Pancreas (tissue), 10 donors: ENCODE measurements at regions not wholly inside any gene's neighbourhood (a gene's known extent, or its start where the extent isn't known, plus 50 kb on each side); places are given as distances from the start of the nearest gene placed in this dataset.

Experiments used
- ATAC-seq, 4 donors: fragments of 200-7000 bp; cut with Tn5 transposase; one replicate each; pipeline versions ENCODE4 v1.8.0 to v1.9.1; 2020; ENCODE audit warnings: mild to moderate bottlenecking in 4 of 4, moderate library complexity in 4 of 4
- DNase-seq, 6 donors: peaks; one replicate each; pipeline ENCODE4 v3.0.0-alpha.2; 2020
- FAIRE-seq: peaks from 2 replicates; lab custom pipeline; 2012; peaks lifted over from hg19 to GRCh38; lab: Jason Lieb, UNC
- H3K27ac ChIP-seq, 4 donors: fragments of 200-600 bp; sonication (generic); 1 replicate in 3 of 4; 2 replicates in 1 of 4; pipeline versions ENCODE4 v1.5.0 to v1.8.0; 2020
- H3K27me3 ChIP-seq, 4 donors: fragments of 200-600 bp; one replicate each; pipeline ENCODE4 v1.8.0; 2021
- H3K36me3 ChIP-seq, 3 donors: fragments of 200-600 bp; sonication (generic) in 1 of 3; one replicate each; pipeline versions ENCODE4 v1.5.0 to v1.8.0; 2020 to 2021
- H3K4me1 ChIP-seq, 3 donors: fragments of 200-600 bp; one replicate each; pipeline ENCODE4 v1.8.0; 2021
- H3K4me3 ChIP-seq, 4 donors: fragments of 200-600 bp; sonication (generic) in 2 of 4; one replicate each; pipeline versions ENCODE4 v1.5.0 to v1.8.0; 2020 to 2021
- H3K9me3 ChIP-seq, 4 donors: fragments of 200-600 bp; one replicate each; pipeline ENCODE4 v1.8.0; 2021
- WGBS, 2 donors: extraction: QIAGEN DNeasy Blood & Tissue Kit; methylation state at CpG; one replicate each; pipeline ENCODE4 v1.1.7; 2013; 5-methylcytosine and 5-hydroxymethylcytosine counted together
- intact Hi-C, 3 donors: fragments of 100-400 bp; cut with DNase I; formaldehyde crosslinking; loops; one replicate each; pipeline versions ENCODE4 v1.11.1 to v1.14.2; 2022
- TF ChIP-seq, protein P1 (sequence below), 4 donors: fragments of 200-600 bp; sonication (generic) in 3 of 4; IDR thresholded peaks; one replicate each; pipeline versions ENCODE4 v1.5.0 to v1.8.0; 2021; ENCODE audit warnings: antibody characterized with exemption in 4 of 4
- donor health status: healthy with polysubstance abuse.
- donor health status: DM: no; HTN: no; CAD: no; lungs with moderate emphysema.
- donor health status: DM: no; HTN: no; CAD: no.
- donor health status: control.
- donor health status: control.
- donor health status: Bipolar disorder and iron deficiency.
- donor health status: DM: yes; HTN: yes; CAD: no.
- donor health status: DM: no; HTN: no; CAD: no.
- donor health status: DM: no; HTN: no; CAD: no.
- donor health status: DM: yes; HTN: yes; CAD: no.

DNA sequence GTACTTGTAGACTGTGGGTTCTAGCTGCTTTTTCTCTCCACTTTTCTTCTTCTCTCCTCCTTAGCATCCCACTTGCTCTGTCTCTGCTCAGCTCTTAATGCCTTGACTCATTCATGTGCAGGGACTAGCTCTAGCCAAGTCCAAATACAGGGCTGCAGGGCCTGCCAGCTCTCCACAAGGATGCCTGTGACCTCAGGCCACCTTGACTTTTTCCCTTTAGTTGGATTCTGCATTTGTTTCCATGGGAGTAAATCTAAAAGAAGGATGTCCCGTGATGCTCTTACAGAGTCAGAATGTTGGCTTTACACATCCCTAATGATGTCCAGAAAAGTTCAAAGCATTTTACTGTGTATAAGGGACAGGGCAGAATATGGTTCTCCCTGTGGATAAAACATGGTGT, 101.8 kb upstream of the PREP start:
- no peaks in the 10 kb centered on the region for H3K4me1 ChIP-seq
- TF ChIP-seq, protein P1, sequence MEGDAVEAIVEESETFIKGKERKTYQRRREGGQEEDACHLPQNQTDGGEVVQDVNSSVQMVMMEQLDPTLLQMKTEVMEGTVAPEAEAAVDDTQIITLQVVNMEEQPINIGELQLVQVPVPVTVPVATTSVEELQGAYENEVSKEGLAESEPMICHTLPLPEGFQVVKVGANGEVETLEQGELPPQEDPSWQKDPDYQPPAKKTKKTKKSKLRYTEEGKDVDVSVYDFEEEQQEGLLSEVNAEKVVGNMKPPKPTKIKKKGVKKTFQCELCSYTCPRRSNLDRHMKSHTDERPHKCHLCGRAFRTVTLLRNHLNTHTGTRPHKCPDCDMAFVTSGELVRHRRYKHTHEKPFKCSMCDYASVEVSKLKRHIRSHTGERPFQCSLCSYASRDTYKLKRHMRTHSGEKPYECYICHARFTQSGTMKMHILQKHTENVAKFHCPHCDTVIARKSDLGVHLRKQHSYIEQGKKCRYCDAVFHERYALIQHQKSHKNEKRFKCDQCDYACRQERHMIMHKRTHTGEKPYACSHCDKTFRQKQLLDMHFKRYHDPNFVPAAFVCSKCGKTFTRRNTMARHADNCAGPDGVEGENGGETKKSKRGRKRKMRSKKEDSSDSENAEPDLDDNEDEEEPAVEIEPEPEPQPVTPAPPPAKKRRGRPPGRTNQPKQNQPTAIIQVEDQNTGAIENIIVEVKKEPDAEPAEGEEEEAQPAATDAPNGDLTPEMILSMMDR (IDR thresholded peaks at IDR 0.05): no peak
- FAIRE-seq (no peak), DNase-seq (no peak), ATAC-seq (peak in 1 of 4 donors; percentile 19)
- no peaks in the 10 kb centered on the region for H3K36me3 ChIP-seq
- no peak overlapping the region for H3K4me3 ChIP-seq
- no peak overlapping the region for H3K27ac ChIP-seq
- no peaks in the 10 kb centered on the region for H3K9me3 ChIP-seq
- WGBS, 2 donors: 77 to 91% methylated on average over 1 of the region's 1 CpG
- intact Hi-C loops: no loop called here
- H3K27me3 ChIP-seq: no peaks in the 10 kb centered on the region

DNA sequence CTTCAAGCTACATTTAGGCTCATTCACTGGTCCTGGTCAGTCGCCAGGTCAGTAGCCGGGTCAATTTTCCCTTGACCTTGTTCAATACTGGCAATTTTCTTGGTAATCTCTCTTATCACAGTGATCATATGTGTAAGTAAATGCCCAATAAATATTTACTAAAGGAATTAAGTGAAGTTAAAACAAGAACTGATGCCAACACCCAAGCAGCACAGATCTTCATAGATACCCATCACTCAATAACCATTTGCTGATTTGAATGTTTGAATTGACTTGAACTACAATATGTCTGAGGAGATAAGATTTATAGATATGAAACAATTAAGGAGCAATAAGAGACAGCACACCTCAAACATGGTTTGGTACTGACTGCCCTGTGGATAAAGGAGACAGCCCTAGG, 100.8 kb upstream of the PREP start:
- no peak for DNase-seq
- intact Hi-C loops: no loop called here
- no peak overlapping the region for H3K27ac ChIP-seq
- H3K4me3 ChIP-seq: no peak overlapping the region
- no peak for FAIRE-seq
- TF ChIP-seq, protein P1 (IDR thresholded peaks at IDR 0.05): no peak
- no peaks in the 10 kb centered on the region for H3K36me3 ChIP-seq
- WGBS, 2 donors: 71 to 85% methylated on average over 2 of the region's 2 CpGs
- ATAC-seq: no peak
- no peaks in the 10 kb centered on the region for H3K9me3 ChIP-seq
- H3K4me1 ChIP-seq: no peaks in the 10 kb centered on the region
- H3K27me3 ChIP-seq: no peaks in the 10 kb centered on the region

DNA sequence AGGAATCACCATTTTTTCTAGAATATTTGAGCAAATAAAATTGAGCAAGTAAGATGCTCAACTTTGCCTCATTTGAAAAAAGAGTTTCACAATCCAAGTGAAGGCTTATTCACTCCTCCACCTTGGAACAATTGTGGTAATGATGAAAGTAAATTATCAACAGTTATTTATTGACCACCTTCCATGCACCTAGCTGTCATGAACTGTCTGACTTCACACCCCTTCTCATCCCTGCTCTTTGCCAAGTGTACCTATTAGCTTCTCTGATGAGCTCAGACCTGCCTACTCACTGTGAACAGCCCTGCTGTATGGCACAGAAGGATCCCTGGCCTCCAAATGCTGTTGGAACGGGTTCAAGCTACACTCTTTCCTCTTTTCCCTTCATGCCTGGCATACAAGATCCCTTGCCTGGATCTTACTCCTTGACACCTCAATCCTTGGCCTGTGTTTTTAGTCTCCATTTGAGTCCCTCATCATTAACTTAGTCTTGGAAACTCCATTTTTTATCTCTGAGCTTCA, 99.0 kb upstream of the PREP start:
- TF ChIP-seq, protein P1 (IDR thresholded peaks at IDR 0.05): no peak
- ATAC-seq (no peak), DNase-seq (no peak), FAIRE-seq (no peak)
- H3K9me3 ChIP-seq: no peaks in the 10 kb centered on the region
- H3K36me3 ChIP-seq: no peaks in the 10 kb centered on the region
- no peak overlapping the region for H3K4me3 ChIP-seq
- no peaks in the 10 kb centered on the region for H3K27me3 ChIP-seq
- intact Hi-C loops: no loop called here
- 49 to 52% methylated on average over 1 of the region's 1 CpG for WGBS, 2 donors
- no peaks in the 10 kb centered on the region for H3K4me1 ChIP-seq
- H3K27ac ChIP-seq: no peak overlapping the region

DNA sequence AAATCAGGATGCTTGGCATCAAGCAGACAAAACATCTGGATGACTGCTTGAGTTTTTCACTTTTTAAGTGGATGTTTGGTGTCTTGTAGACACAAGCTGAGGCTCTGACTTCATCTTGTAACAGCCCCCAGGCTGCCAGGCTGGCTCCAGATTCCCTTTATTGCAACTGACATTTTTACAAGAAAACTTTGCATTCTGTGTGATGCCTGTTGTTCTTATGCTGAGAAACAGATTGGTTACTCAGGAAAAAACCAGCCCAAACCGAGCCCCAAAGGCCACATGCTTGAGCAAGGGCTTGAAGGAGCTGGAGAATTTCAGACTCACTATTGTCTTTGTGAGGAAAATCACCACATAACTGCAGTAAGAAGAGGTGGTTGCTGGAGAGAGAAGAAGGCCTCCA, 98.4 kb upstream of the PREP start:
- no peak for FAIRE-seq
- no peak for DNase-seq
- H3K27me3 ChIP-seq: no peaks in the 10 kb centered on the region
- no peak overlapping the region for H3K27ac ChIP-seq
- H3K4me1 ChIP-seq: no peaks in the 10 kb centered on the region
- H3K9me3 ChIP-seq: no peaks in the 10 kb centered on the region
- no peak for ATAC-seq
- TF ChIP-seq, protein P1 (IDR thresholded peaks at IDR 0.05): no peak
- intact Hi-C loops: no loop called here
- no peak overlapping the region for H3K4me3 ChIP-seq
- 49 to 53% methylated on average over 1 of the region's 1 CpG for WGBS, 2 donors
- H3K36me3 ChIP-seq: no peaks in the 10 kb centered on the region

DNA sequence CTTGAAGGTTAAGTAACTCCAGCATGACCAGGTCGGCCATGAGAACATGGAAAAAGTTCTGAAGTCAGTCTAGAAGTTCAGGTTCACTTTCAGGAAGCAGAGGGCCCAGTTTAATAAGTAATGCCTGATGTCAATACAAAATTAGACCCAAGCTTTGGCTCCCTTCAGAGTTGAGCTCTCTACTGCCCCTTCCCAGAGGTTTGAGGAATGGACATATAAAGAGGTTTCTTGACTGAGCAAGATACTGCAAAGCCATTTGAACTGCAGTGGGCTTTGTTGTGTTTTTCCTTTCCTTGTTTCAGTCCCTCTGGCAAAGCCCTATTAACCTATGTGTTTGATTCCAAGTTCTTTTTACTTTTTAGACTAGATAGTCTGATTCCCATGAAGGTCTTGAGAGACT, 97.8 kb upstream of the PREP start:
- Histone ChIP-seq H3K9me3 (no peaks in the 10 kb centered on the region), H3K4me1 (no peaks in the 10 kb centered on the region), H3K36me3 (no peaks in the 10 kb centered on the region), H3K27ac (no peak overlapping the region), H3K4me3 (no peak overlapping the region), H3K27me3 (no peaks in the 10 kb centered on the region)
- no peak for ATAC-seq
- TF ChIP-seq, protein P1 (IDR thresholded peaks at IDR 0.05): no peak
- DNase-seq: no peak
- intact Hi-C loops: no loop called here
- 48 to 49% methylated on average over 1 of the region's 1 CpG for WGBS, 2 donors
- no peak for FAIRE-seq
